ENCODE measurements at regions not wholly inside any gene's neighbourhood (a gene's known extent, or its start where the extent isn't known, plus 50 kb on each side); places are given as distances from the start of the nearest gene placed in this dataset.
"Not testable (repeated sequence)": the region's sequence is repeated elsewhere in the genome, so short reads cannot be mapped to it uniquely, and the experiment has no call there.

DNA sequence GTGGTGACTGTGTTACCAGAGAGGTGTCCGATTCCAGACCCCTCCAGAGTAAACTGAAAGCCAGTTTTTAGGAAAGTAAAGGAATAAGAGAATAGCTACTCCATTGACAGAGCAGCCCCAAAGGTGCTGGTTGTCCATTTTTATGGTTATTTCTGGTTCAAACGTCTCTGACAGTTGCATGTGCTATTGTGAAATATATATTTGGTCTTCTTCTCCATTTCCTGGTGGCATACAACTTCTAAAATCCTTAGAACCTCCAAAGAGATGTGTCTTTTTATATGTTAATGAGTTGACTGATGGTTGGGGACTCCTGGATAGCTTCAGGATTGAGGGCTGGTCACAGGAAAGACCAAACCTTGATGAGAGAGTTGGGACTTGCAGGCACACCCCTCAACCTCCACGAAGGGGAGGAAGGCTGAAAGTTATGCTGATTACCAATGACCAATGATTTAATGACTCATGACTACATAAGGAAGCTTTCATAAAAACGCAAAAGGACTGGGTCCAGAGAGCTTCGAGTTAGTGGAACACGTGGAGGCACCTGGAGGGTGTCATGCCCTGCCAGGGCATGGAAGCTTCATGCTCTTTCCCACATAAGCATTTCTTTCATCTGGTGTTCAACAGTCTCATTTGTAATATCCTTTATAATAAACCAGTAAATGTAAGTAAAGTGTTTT lies 100.7 kb downstream of the SLC16A1 start:
- peaks cover 8% of the 10 kb centered on the region for H3K4me1 Mint-ChIP-seq (ENCODE audit: insufficient read depth, unreplicated experiment)
- H3K36me3 Mint-ChIP-seq (ENCODE audit: insufficient read depth, unreplicated experiment) = no peaks in the 10 kb centered on the region
- no peak overlapping the region for H3K27ac Mint-ChIP-seq (ENCODE audit: low read depth, unreplicated experiment)
- no peaks in the 10 kb centered on the region for H3K27me3 Mint-ChIP-seq (ENCODE audit: insufficient read depth, unreplicated experiment)
- no peak for DNase-seq (ENCODE audit: unreplicated experiment)
- CTCF ChIA-PET = interaction anchor here (1.7 kb wide), 1 partner anchor 52 kb away, joined by 3 read pairs; no protein-coding TSS in a partner anchor
- TF ChIP-seq, protein P1, sequence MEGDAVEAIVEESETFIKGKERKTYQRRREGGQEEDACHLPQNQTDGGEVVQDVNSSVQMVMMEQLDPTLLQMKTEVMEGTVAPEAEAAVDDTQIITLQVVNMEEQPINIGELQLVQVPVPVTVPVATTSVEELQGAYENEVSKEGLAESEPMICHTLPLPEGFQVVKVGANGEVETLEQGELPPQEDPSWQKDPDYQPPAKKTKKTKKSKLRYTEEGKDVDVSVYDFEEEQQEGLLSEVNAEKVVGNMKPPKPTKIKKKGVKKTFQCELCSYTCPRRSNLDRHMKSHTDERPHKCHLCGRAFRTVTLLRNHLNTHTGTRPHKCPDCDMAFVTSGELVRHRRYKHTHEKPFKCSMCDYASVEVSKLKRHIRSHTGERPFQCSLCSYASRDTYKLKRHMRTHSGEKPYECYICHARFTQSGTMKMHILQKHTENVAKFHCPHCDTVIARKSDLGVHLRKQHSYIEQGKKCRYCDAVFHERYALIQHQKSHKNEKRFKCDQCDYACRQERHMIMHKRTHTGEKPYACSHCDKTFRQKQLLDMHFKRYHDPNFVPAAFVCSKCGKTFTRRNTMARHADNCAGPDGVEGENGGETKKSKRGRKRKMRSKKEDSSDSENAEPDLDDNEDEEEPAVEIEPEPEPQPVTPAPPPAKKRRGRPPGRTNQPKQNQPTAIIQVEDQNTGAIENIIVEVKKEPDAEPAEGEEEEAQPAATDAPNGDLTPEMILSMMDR (IDR thresholded peaks at IDR 0.05; ENCODE audit: unreplicated experiment) = no peak
- no peaks in the 10 kb centered on the region for H3K9me3 Mint-ChIP-seq (ENCODE audit: unreplicated experiment)
- H3K4me3 Mint-ChIP-seq (ENCODE audit: unreplicated experiment) = no peak overlapping the region
- POLR2A ChIA-PET = interaction anchor here (1.0 kb wide), 1 partner anchor 9 kb away, joined by 3 read pairs; no protein-coding TSS in a partner anchor
- BruUV-seq (replicated peaks) = no TSS peak
- intact Hi-C loops (cut with micrococcal nuclease) = no loop called here

DNA sequence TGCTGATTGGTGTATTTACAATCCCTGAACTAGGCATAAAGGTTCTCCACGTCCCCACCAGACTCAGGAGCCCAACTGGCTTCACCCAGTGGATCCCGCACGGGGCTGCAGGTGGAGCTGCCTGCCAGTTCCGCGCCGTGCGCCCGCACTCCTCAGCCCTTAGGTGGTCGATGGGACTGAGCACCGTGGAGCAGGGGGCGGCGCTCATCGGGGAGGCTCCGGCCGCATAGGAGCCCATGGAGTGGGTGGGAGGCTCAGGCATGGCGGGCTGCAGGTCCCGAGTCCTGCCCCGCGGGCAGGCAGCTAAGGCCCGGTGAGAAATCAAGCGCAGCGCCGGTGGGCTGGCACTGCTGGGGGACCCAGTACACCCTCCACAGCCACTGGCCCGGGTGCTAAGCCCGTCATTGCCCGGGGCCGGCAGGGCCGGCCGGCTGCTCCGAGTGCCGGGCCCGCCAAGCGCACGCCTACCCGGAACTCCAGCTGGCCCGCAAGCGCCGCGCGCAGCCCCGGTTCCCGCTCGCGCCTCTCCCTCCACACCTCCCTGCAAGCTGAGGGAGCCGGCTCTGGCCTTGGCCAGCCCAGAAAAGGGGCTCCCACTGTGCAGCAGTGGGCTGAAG lies 101.5 kb downstream of the SLC16A1 start:
- intact Hi-C loops (cut with micrococcal nuclease); DNase-seq (ENCODE audit: unreplicated experiment); H3K9me3 Mint-ChIP-seq (ENCODE audit: unreplicated experiment); H3K27ac Mint-ChIP-seq (ENCODE audit: low read depth, unreplicated experiment); H3K27me3 Mint-ChIP-seq (ENCODE audit: insufficient read depth, unreplicated experiment); H3K4me3 Mint-ChIP-seq (ENCODE audit: unreplicated experiment); BruUV-seq (replicated peaks); H3K36me3 Mint-ChIP-seq (ENCODE audit: insufficient read depth, unreplicated experiment); POLR2A ChIA-PET: not testable (repeated sequence)
- CTCF ChIA-PET = interaction anchor here (0.6 to 1.7 kb wide), 2 partner anchors 51 to 218 kb away, joined by 3 to 4 read pairs; no protein-coding TSS in a partner anchor
- H3K4me1 Mint-ChIP-seq (ENCODE audit: insufficient read depth, unreplicated experiment) = peaks cover 14% of the 10 kb centered on the region

DNA sequence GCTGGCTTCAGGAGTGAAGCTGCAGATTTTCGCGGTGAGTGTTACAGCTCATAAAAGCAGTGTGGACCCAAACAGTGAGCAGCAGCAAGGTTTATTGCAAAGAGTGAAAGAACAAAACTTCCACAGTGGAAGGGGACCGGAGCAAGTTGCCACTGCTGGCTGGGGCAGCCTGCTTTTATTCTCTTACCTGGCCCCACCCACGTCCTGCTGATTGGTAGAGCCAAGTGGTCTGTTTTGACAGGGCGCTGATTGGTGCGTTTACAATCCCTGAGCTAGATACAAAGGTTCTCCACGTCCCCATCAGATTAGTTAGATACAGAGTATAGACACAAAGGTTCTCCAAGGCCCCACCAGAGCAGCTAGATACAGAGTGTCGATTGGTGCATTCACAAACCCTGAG lies 102.1 kb downstream of the SLC16A1 start:
- H3K9me3 Mint-ChIP-seq (ENCODE audit: unreplicated experiment); H3K27ac Mint-ChIP-seq (ENCODE audit: low read depth, unreplicated experiment); POLR2A ChIA-PET; DNase-seq (ENCODE audit: unreplicated experiment); H3K36me3 Mint-ChIP-seq (ENCODE audit: insufficient read depth, unreplicated experiment); CTCF ChIA-PET; BruUV-seq (replicated peaks); H3K27me3 Mint-ChIP-seq (ENCODE audit: insufficient read depth, unreplicated experiment); H3K4me3 Mint-ChIP-seq (ENCODE audit: unreplicated experiment); intact Hi-C loops (cut with micrococcal nuclease): not testable (repeated sequence)
- peaks cover 17% of the 10 kb centered on the region for H3K4me1 Mint-ChIP-seq (ENCODE audit: insufficient read depth, unreplicated experiment)

DNA sequence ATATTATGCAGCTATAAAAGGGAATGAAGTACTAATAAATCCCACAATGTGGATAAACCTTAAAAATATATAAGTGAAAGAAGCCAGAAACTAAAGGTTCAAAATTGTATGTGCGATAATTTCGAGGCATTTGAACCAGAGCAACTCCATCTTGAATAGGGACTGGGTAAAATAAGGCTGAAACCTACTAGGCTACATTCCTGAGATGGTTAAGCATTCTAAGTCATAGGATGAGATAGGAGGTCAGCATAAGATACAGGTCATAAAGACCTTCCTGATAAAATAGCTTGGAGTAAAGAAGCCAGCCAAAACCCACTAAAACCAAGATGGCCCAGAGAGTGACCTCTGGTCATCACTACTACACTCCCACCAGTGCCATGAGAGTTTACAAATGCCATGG lies 103.1 kb downstream of the SLC16A1 start:
- CTCF ChIA-PET = interaction anchor here (0.6 to 0.9 kb wide), 2 partner anchors 95 to 220 kb away, joined by 3 to 4 read pairs; partner anchors contain the start of gene LRIG2
- Mint-ChIP-seq H3K4me3 (ENCODE audit: unreplicated experiment) (no peak overlapping the region), H3K27me3 (ENCODE audit: insufficient read depth, unreplicated experiment) (no peaks in the 10 kb centered on the region), H3K9me3 (ENCODE audit: unreplicated experiment) (no peaks in the 10 kb centered on the region), H3K4me1 (ENCODE audit: insufficient read depth, unreplicated experiment) (peaks cover 16% of the 10 kb centered on the region), H3K36me3 (ENCODE audit: insufficient read depth, unreplicated experiment) (no peaks in the 10 kb centered on the region), H3K27ac (ENCODE audit: low read depth, unreplicated experiment) (no peak overlapping the region)
- intact Hi-C loops (cut with micrococcal nuclease) = no loop called here
- no TSS peak for BruUV-seq (replicated peaks)
- TF ChIP-seq, protein P1 (IDR thresholded peaks at IDR 0.05; ENCODE audit: unreplicated experiment) = no peak
- no peak for DNase-seq (ENCODE audit: unreplicated experiment)
- POLR2A ChIA-PET = no interaction called here

DNA sequence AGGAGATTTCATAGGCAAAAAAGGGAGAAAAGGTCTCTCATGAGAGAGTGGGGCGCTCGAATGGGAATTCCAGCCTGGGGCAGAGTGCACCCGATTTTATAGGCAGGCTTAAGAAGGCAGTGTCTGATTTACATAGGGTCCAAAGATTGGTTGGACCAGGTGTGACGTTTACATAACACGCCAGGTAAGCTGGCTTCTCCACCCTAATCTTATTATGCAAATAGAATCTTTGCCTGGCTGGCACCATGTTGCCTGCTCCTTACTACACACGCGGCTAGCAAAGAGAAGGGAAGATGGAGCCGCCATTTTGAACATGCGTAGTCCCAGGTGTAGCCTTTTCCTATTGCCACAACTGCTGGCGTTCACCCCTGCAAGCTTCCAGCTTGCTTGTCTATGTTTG lies 103.7 kb downstream of the SLC16A1 start:
- no peak for DNase-seq (ENCODE audit: unreplicated experiment)
- intact Hi-C loops (cut with micrococcal nuclease) = no loop called here
- BruUV-seq (replicated peaks) = no TSS peak
- Mint-ChIP-seq H3K27ac (ENCODE audit: low read depth, unreplicated experiment) (no peak overlapping the region), H3K36me3 (ENCODE audit: insufficient read depth, unreplicated experiment) (no peaks in the 10 kb centered on the region), H3K4me3 (ENCODE audit: unreplicated experiment) (no peak overlapping the region), H3K9me3 (ENCODE audit: unreplicated experiment) (no peaks in the 10 kb centered on the region), H3K27me3 (ENCODE audit: insufficient read depth, unreplicated experiment) (no peaks in the 10 kb centered on the region), H3K4me1 (ENCODE audit: insufficient read depth, unreplicated experiment) (peaks cover 13% of the 10 kb centered on the region)
- TF ChIP-seq, protein P1 (IDR thresholded peaks at IDR 0.05; ENCODE audit: unreplicated experiment) = no peak
- CTCF ChIA-PET = interaction anchor here (0.9 to 1.4 kb wide), 2 partner anchors 29 to 220 kb away, joined by 4 to 6 read pairs; partner anchors contain the start of gene LRIG2
- POLR2A ChIA-PET = no interaction called here

All from MCF 10A (cell line).